ENCODE measurements at regions not wholly inside any gene's neighbourhood (a gene's known extent, or its start where the extent isn't known, plus 50 kb on each side); places are given as distances from the start of the nearest gene placed in this dataset.

GRCh38 chr3:102605153-102605552 is 170.3 kb downstream of the ZPLD1 start:
- no peak for DNase-seq

DNA sequence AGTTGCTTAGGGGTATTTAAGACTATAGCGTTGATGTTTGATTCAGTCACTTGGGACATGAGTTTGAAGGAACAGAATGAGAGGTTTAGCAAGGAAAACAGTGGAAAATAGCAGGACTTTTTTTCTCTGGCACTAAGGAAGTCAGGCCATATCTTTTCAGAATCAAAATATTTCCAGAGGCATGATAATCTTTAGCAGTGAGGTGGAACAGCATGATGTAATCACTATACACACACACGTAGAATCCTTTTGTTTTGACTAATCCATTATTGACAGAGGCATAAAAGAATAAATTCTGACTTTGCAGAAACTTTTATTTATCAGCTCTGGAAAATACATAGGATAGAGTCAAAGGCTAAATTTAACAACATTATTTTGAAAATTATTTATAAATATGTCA is 174.1 kb downstream of the ZPLD1 start:
- DNase-seq = no peak

GRCh38 chr3:102614021-102614569 is 179.3 kb downstream of the ZPLD1 start:
- DNase-seq = no peak

GRCh38 chr3:102614585-102614984 is 179.8 kb downstream of the ZPLD1 start:
- DNase-seq = no peak

DNA sequence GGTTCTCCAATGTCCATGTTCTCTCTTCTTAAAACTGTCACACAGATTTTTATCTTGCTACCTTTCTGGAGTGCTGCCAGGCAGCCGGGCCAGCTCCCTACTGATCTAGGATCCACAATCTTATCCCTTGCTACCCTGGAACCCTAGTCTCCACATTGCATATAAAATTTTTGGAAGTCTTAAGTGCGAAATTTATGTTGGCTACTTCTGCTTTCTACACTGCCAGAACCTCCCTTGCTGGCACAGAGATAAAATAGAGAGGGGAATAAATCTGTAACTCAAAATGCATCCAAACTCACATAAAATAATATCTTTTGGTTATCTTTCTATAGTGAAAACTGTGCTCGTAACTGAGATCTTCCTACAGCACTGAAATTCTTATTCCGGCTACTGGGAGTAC is 182.6 kb downstream of the ZPLD1 start:
- no peak for DNase-seq

GRCh38 chr3:102619361-102619760 is 184.5 kb downstream of the ZPLD1 start:
- DNase-seq = no peak

DNA sequence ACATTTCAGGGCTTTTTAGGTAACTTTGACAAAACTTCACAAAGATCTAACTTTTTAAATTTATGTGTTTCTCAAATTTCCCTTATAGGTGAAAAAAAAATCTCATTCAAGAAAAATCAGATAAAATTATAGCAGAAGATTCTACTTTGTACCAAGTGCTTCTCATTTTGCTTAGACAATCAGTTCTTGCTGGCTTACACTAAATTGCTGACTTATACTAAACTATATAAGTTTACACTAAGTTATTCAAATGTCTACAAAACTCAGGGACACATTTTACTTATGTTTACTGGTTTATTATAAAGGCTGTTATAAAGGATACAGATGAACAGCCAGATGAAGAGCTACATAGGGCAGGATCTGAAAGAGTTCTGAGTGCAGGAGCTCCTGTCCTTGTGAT is 195.1 kb downstream of the ZPLD1 start:
- DNase-seq = no peak

DNA sequence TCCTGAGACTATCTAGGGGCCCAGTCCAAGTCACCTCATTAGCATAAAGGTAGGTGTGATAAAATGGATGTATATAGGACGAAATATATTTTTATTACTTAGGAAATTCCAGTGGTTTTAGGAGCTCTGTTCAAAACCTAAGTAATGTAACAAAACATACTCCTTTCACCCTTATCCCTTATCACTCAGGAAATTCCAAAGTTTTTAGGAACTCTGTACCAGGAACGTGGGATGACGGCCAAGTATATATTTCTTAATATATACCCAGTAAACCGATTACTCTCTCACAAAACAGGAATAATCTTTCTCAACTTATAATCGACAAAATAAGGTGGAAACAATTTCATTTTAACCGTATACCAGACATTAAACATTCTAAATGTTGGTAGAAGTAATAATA is 195.7 kb downstream of the ZPLD1 start:
- no peak for DNase-seq

DNA sequence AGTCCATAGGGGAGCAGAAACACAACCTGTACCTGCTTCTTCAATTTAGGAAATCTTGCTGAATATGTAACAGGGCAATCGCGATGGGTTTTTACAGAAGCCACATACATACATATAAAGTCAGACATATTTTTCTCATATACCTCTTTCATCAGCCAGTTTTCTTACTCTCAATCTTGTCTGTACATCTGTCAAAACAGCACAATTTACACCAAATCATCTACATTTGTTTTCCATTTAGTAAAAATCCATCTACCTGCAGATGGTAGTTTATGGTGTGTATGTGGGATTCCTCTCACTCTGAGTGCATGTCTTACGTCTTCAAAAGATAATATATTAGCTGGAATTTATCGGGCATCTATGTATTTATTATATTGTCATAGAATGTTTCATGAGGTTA is 208.7 kb downstream of the ZPLD1 start:
- no peak for DNase-seq

DNA sequence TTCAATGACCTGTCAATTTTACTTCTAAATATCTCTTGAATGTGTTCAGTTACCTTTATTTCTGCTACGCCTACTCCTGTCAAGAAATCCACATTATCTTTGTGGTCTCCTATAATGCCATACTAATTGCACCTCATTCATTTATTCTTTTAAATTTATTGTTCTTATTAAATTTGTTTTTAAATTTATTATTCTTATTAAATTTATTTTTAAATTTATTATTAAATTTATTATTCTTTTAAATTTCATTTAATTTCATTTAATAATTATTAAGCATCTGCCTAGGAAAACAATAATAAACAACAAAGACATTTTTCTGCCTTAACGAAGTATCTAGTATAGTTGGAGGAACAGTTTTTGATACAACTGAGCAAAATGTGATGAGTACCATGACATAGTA is 211.7 kb downstream of the ZPLD1 start:
- DNase-seq = no peak

GRCh38 chr3:102660653-102661052 is 225.8 kb downstream of the ZPLD1 start:
- no peak for DNase-seq

GRCh38 chr3:102661707-102662497 is 227.1 kb downstream of the ZPLD1 start:
- DNase-seq = no peak

DNA sequence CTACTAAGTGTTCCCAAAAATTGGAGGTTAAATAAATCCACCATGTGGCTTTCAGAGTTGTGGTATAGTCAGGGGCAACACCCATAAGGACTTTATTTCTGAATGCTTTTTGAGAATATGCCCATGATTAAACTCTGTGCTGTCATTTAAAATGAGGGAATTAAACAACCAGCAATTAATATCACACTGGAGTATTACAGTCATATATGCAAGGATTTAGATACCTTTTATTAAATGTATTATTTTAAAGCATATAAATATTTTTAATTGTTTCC is 227.6 kb downstream of the ZPLD1 start:
- no peak for DNase-seq

GRCh38 chr3:102664126-102664525 is 229.3 kb downstream of the ZPLD1 start:
- DNase-seq = no peak

DNA sequence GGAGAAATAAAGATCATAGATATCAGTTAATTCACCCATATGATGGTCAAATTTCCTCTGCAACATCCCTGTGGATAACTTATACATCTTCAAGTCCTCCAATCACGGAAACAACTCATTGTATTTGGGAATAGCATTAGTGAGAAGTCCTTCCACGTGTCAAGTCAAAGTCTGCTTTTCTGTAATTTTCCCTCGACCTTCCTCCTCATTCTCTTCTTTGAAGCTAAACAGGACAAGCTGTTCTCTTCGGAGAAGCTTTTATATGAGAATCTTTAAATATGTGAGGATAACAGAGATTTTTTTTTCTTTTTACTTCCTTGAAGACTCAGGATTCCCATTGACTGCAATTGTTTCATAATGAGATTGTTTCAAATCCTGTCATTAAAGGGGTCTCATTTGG is 230.4 kb downstream of the ZPLD1 start:
- no peak for DNase-seq

DNA sequence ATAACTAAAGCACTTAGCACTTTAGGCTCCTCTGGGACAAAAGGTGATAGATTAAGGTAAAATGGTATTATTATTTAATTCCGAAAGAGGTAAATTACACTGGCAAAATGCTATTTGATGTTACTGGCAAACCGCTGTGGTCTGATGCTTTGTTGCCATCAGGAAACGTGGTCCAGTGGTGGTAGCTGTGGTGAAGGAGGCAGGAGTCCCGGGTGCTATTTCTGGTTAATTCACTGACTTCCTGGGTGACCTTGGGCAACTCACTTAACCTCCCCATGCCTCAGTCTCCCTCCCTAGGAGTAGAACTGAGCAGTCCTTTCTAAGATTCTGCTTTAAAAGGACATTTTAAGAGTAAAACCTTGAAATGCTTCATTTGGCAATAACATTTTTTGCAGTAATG is 233.4 kb downstream of the ZPLD1 start:
- no peak for DNase-seq

DNA sequence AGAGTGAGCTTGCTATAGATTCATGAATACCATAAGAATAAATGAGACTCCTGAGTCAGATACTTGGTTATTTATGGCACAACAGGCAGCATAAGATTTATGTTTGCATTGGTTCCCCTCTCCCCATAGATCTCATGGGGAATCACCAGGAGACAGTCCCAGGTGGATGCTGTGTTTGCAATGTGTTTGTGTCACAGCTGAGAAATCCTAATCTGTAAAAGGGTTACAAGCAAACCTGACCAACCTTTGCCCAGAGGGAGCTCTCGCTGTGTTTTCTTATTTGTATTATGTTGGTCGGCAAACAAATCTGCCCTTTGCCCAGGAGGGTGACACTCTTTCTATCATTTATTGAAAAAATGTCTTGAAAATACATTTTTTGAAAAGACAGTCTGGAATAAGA is 236.2 kb downstream of the ZPLD1 start:
- no peak for DNase-seq

DNA sequence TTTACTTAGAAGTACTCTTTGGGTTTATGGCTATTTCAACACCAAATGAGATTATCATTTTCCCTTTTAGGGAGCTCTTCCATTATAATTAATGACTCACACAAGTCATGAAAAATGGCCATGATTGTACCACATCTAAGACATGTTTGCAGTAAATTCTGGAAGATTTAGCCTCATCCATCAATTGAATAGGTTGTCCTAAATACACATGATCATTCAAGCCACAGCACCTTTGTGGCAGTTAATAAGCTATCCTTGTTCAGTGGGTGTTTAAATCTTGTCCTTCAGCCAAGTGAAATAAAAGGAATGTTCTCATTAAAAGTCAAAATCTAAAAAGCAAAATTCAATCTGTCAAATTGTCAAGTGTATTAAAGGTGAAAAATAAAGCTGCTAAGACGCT is 237.5 kb downstream of the ZPLD1 start:
- no peak for DNase-seq

DNA sequence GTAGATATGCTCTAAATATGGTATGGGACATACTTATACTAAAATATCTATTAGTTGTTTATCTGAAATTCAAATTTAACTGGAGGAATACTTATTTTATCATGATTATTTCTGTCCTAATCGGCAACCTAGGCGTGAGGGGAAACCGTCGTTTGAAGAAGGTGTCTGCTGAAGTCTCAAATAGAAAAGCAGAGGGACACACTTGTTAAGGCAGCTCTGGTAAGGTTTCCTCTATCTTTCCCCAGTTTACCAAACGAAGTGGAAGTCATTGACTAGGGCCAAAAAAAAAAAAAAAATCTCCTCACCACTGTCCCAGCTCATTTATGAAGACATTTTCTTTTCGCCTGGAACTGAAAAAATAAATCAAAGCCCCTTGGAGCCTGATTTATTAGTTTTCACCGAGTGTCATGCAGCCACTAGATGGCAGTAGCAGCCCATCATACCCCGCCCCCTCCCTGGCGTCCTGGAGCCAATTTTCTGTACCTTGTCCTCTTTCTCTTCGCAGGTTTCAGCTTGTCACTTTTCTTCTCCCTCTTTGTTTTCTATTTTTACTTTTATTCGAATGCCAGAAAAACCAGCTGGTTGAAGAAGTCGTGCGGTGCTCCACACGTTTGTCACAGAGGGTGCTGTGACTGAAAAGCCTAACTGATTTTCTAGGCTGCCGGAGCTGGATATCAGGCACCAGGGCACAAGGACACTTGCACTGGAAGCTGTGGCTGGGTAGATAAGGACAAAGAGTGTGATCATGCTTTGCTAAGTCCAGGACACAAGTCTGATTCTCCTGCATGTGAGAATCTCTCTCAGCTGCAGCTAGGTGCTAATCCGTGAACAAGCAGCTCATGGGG is 238.7 kb downstream of the ZPLD1 start:
- DNase-seq = peak; percentile 14

GRCh38 chr3:102674284-102674683 is 239.5 kb downstream of the ZPLD1 start:
- no peak for DNase-seq

- DNase-seq = no peak
Measured at GRCh38 chr3:102676424-102676823, 241.6 kb downstream of the ZPLD1 start.

DNA sequence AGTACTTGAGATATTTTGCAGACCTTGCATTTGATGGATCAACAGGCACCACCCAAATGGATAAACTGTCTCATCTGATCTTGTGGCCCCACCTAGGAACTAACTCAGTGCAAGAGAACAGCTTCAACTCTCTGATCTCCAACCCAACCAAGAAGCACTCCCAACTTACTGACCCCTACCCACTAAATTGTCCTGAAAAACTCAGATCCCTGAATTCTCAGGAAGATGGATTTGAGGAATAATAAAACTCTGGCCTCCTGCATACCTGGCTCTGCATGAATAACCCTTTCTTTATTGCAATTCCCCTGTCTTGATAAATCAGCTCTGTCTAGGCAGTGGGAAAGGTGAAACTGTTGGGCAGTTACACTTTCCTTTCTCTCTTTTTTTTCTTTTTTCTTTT is 247.9 kb downstream of the ZPLD1 start:
- DNase-seq = no peak

DNA sequence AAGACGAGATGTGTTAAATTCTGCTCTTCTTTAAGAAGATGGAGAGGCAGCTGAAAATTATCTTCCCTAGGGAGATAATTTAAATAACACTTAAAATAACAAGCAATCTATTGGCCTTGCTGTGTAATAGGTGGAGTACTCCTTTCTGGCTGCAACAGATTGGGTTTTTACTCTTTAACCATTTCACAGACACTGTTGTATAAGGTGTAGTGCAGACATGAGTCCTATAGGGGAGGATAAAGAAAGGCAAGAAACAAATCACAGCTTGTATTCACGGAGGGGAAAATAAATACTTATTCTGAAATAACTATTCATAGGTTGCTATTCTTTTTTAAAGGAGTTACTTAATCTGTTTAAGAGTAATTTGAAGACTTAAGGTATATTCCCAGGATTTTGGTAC is 252.0 kb downstream of the ZPLD1 start:
- no peak for DNase-seq

DNA sequence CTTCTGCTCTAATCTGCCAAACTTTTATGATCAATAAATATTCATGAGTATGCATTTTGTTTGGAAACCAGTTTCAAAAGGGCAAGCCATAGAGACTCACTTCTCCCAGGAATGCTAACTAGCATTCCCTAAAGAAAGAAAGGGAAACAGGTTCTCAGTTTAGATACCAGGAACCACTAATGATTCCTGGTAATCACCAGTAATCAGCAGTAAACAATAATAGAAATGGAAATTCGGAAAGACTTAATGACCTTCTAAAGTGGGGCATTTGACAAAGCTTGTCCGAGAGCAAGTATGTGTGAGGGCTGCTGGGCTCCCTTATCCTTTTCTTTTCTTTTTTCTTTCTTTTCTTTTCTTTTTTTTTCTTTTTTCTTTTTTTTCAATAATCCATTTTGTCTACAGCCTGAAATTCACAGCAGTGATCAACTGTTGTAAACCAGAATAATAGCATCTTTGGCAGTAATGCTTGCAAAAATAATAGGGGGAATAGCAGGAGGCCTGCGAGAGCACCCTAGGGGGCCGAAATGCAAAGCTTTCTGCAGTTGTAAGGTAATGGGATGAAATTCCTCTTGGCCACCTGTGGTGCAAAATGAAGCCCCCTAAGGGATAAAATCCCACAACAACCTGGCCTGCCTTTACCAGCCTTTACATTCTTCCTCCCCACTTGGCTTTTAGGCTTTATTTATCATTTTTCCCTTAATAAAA is 253.2 kb downstream of the ZPLD1 start:
- DNase-seq = no peak
